ENCODE measurements at regions not wholly inside any gene's neighbourhood (a gene's known extent, or its start where the extent isn't known, plus 50 kb on each side); places are given as distances from the start of the nearest gene placed in this dataset.
"Not testable (repeated sequence)": the region's sequence is repeated elsewhere in the genome, so short reads cannot be mapped to it uniquely, and the experiment has no call there.

GRCh38 chr21:9033295-9033694, 1488.1 kb upstream of the TPTE start:
- H3K4me1 ChIP-seq; H3K4me3 ChIP-seq; H3K27ac ChIP-seq; H3K36me3 ChIP-seq; DNase-seq (ENCODE audit: low spot score in 2 of 2); H3K27me3 ChIP-seq; H3K9me3 ChIP-seq; intact Hi-C loops (cut with DNase I): not testable (repeated sequence)

DNA sequence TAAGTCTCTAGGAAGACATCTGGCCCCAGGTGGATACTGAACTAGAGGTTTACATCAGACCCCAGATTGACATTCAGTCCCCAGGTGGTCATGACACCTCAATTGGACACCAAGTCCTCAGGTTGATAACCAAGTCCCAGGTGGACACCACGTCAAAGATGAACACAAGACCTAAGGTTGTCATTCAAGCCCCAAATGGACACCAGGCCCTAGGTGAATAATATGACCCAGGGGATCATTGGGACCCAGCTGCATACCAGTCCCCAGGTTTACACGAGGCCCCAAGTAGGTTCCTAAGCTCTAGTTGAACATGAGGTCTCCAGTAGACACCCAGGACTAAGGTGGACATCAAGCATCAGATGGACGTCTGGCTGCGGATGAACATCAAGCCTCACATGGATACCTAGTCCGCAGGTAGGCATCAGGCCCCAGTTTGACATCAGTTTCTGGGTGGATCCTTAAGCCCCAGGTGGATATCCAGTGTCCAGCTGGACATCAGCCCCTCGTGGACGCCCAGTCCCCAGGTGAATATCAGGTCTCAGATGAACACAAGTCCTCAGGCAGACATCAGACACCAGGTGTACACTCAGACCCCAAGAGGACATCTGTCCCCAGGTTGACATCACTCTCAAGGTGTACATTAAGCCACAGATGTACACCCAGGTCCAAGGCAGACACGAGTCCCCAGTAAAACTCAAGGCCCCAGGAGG, 1486.7 kb upstream of the TPTE start:
- H3K27me3 ChIP-seq; H3K36me3 ChIP-seq; H3K27ac ChIP-seq; H3K4me1 ChIP-seq; DNase-seq (ENCODE audit: low spot score in 2 of 2); H3K9me3 ChIP-seq; H3K4me3 ChIP-seq; intact Hi-C loops (cut with DNase I): not testable (repeated sequence)

- H3K4me3 ChIP-seq; H3K27me3 ChIP-seq; H3K27ac ChIP-seq; intact Hi-C loops (cut with DNase I); H3K4me1 ChIP-seq; DNase-seq (ENCODE audit: low spot score in 2 of 2); H3K9me3 ChIP-seq; H3K36me3 ChIP-seq: not testable (repeated sequence)
These were observed 1486.2 kb upstream of the TPTE start for GRCh38 chr21:9035225-9035624.

DNA sequence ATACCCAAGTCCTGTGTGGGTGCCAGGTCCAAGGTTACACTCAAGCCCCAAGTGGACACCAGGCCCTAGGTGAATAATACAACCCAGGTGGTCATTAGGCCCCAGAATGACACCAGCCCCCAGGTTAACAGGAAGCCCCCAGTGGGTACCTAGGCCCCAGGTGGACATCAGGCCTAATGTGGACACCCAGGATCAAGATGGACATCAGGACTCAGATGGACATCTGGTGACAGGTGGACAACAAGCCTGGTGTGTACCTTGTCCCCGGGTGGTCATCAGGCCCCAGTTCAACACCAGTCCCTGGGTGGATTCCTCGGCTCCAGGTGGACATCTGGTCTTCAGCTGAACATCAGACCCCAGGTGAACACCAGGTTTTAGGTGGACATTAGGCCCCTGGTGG, 1485.4 kb upstream of the TPTE start:
- DNase-seq (ENCODE audit: low spot score in 2 of 2), result peak in 1 of 2 donors; percentile 65
- H3K36me3 ChIP-seq; H3K9me3 ChIP-seq; H3K27me3 ChIP-seq; H3K4me1 ChIP-seq; H3K4me3 ChIP-seq; intact Hi-C loops (cut with DNase I); H3K27ac ChIP-seq: not testable (repeated sequence)

DNA sequence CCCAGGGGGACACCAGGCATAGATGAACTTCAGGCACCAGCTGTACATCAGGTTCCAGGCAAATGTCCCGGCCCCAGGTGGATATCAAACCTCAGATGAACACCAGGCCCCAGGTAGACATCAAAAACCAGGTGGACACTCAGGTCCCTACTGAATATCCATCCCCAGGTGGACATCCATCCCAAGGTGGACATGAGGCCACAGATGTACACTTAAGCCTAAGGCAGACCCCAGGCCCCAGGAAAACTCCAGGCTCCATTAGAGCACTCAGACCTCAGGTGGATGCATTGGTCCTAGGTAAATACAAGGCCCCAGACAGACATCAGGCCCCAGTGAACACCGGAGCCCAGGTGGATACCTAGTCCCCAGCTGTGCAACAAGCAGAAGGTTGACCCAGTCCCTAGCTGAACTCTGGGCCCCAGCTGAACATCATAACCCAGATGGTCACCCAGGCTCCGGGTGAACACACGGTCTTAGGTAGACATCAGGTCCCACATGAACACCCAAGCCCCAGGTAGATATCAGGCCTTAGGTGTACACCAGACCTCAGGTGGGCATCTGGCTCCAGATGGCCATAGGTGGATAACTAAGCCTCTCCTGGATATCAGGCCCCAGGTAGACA, 1484.3 kb upstream of the TPTE start:
- H3K27me3 ChIP-seq; H3K9me3 ChIP-seq; intact Hi-C loops (cut with DNase I); H3K36me3 ChIP-seq; H3K4me1 ChIP-seq; H3K4me3 ChIP-seq; H3K27ac ChIP-seq: not testable (repeated sequence)
- peak in 1 of 2 donors; percentile 27 for DNase-seq (ENCODE audit: low spot score in 2 of 2)

DNA sequence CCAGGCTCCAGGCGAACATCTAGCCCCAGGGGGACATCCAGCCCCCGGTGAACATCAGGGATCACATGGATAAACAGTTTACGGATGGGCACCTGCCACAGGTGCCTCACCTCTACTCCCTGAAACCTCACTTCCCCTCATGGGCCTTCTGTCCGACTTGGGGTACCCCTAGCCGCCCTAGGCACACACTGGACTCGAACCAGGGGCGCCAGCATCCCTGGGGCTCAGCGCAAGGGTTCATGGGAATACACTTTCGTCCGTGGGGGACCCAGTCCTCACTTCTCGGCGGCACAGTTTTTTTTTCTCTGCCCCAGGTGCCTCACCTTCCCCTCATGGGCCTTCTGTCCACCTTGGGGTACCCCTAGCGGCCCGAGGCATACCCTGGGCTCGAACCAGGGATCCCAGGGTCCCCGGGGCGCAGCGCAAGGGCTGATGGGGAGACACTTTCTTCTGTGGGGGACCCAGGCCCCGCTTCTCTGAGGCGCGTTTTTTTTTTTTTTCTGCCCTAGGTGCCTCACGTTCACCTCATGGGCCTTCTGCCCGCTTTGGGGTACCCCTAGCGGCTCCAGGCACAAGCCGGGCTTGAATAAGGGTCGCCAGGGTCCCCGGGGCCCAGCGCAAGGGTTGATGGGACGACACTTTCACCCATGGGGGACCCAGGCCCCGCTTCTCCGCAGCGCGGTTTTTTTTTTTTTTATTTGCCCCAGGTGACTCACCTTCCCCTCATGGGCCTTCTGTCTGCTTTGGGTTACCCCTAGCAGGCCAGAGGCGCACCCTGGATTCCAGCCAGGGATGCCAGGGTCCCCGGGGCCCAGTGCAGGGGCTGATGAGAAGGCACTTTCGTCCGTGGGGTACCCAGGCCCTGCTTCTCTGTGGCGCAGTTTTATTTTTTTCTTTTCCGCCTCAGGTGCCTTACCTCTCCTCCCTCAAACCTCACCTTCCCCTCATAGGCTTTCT, 1483.5 kb upstream of the TPTE start:
- H3K27me3 ChIP-seq; H3K9me3 ChIP-seq; H3K4me3 ChIP-seq; H3K36me3 ChIP-seq; H3K4me1 ChIP-seq; H3K27ac ChIP-seq; intact Hi-C loops (cut with DNase I): not testable (repeated sequence)
- peak in 1 of 2 donors; percentile 45 for DNase-seq (ENCODE audit: low spot score in 2 of 2)

- H3K4me1 ChIP-seq; H3K4me3 ChIP-seq; intact Hi-C loops (cut with DNase I); H3K27ac ChIP-seq; H3K9me3 ChIP-seq; H3K27me3 ChIP-seq; H3K36me3 ChIP-seq: not testable (repeated sequence)
- DNase-seq (ENCODE audit: low spot score in 2 of 2), result peak in 1 of 2 donors; percentile 63
These were observed 1481.6 kb upstream of the TPTE start for GRCh38 chr21:9039520-9040365.

GRCh38 chr21:9040406-9040805, 1481.0 kb upstream of the TPTE start:
- H3K27me3 ChIP-seq; H3K36me3 ChIP-seq; H3K27ac ChIP-seq; intact Hi-C loops (cut with DNase I); H3K9me3 ChIP-seq; H3K4me1 ChIP-seq; H3K4me3 ChIP-seq: not testable (repeated sequence)
- peak in 1 of 2 donors; percentile 19 for DNase-seq (ENCODE audit: low spot score in 2 of 2)

GRCh38 chr21:9041175-9041948, 1480.0 kb upstream of the TPTE start:
- H3K27me3 ChIP-seq; H3K27ac ChIP-seq; H3K4me3 ChIP-seq; H3K36me3 ChIP-seq; H3K9me3 ChIP-seq; H3K4me1 ChIP-seq; intact Hi-C loops (cut with DNase I): not testable (repeated sequence)
- peak in 1 of 2 donors; percentile 53 for DNase-seq (ENCODE audit: low spot score in 2 of 2)

- peak in 1 of 2 donors; percentile 62 for DNase-seq (ENCODE audit: low spot score in 2 of 2)
- intact Hi-C loops (cut with DNase I); H3K4me1 ChIP-seq; H3K4me3 ChIP-seq; H3K27ac ChIP-seq; H3K9me3 ChIP-seq; H3K27me3 ChIP-seq; H3K36me3 ChIP-seq: not testable (repeated sequence)
These were observed 1478.3 kb upstream of the TPTE start for GRCh38 chr21:9043089-9043488.

GRCh38 chr21:9046870-9047269, 1474.5 kb upstream of the TPTE start:
- H3K9me3 ChIP-seq; H3K27ac ChIP-seq; H3K36me3 ChIP-seq; H3K4me3 ChIP-seq; intact Hi-C loops (cut with DNase I); H3K4me1 ChIP-seq; H3K27me3 ChIP-seq; DNase-seq (ENCODE audit: low spot score in 2 of 2): not testable (repeated sequence)

DNA sequence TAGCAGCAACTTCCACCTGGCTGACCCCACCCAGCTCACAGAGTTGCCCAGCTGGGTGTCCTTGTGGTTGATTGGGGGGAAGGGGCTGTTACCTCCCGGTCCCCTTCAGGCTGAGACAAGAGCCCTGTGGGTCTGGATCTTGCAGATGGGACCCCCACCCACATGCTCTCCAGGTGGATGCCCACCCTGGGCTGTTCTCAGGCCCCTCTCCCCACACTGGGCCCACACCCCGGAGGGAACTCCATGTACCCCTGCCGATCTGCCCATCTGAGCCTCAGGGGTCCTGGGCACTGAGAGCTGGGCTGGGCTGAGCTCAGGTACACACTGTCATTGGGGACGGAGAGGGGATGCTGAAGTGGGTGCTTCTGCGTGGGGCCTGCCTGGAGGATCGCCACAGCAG, 1453.9 kb upstream of the TPTE start:
- H3K27ac ChIP-seq; H3K27me3 ChIP-seq; H3K9me3 ChIP-seq; H3K36me3 ChIP-seq; H3K4me1 ChIP-seq; DNase-seq (ENCODE audit: low spot score in 2 of 2); H3K4me3 ChIP-seq; intact Hi-C loops (cut with DNase I): not testable (repeated sequence)

DNA sequence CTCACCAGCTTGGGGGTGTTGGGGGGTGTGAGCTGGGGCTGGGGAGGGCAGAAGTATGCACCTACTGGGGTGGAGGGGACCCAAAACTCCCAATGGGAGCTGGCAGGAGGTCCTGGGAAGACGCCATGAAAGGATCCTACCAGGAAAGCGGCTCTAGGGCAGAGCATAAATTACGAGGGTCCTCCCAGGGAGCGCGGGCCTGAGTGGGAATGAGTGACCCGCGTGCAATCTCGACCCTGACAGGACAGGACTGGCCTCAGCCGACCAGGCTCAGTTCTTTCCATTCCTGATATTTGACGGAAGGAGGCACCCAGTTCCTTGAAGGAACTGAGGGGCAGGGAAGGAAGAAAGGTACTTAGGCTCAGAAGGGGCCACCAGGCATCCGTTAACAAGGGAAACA, 1452.8 kb upstream of the TPTE start:
- H3K36me3 ChIP-seq; H3K9me3 ChIP-seq; H3K27me3 ChIP-seq; H3K4me3 ChIP-seq; intact Hi-C loops (cut with DNase I); H3K4me1 ChIP-seq; H3K27ac ChIP-seq: not testable (repeated sequence)
- DNase-seq (ENCODE audit: low spot score in 2 of 2), result peak in 1 of 2 donors; percentile 60
